ENCODE measurements at regions not wholly inside any gene's neighbourhood (a gene's known extent, or its start where the extent isn't known, plus 50 kb on each side); places are given as distances from the start of the nearest gene placed in this dataset.

- TF ChIP-seq CTCF (IDR thresholded peaks at IDR 0.05) (no peak), POLR2AphosphoS5 (IDR thresholded peaks at IDR 0.05) (no peak)
Measured at GRCh38 chr7:92888-93672, 99.3 kb upstream of the FAM20C start.
